NCI-H1694 treated with DMSO at 0.1 percent for 48 hours (cell line): ENCODE measurements at regions not wholly inside any gene's neighbourhood (a gene's known extent, or its start where the extent isn't known, plus 50 kb on each side); places are given as distances from the start of the nearest gene placed in this dataset.
"Not testable (repeated sequence)": the region's sequence is repeated elsewhere in the genome, so short reads cannot be mapped to it uniquely, and the experiment has no call there.

Experiments used
- DNase-seq: peaks from one replicate; lab custom pipeline; 2025; lab: John Stamatoyannopoulos, UW

GRCh38 chr7:108627476-108628051 lies 57.9 kb downstream of the DNAJB9 start:
- no peak for DNase-seq

DNA sequence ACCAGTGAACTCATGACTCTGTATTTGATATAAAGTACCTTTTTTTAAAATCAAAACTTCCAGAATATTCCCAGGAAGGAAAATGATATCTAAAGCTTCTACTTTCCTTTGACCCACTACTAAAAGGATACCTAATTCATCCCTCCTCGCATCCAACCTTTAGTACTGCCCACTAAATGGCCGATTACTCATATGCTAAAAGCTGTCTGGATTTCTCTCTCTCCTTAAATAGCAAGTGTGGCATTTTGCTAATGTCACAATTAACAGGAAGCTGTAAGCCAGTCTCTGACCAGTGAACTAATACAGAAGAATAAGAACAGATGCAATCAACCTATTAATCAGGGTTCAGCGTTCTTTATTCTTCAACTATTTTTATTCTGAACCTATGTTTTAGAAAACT lies 59.0 kb downstream of the DNAJB9 start:
- no peak for DNase-seq

- DNase-seq = peak; percentile 19
These were observed 60.2 kb downstream of the DNAJB9 start for GRCh38 chr7:108629651-108630400.

GRCh38 chr7:108634036-108634435 lies 64.4 kb downstream of the DNAJB9 start:
- peak; percentile 38 for DNase-seq

DNA sequence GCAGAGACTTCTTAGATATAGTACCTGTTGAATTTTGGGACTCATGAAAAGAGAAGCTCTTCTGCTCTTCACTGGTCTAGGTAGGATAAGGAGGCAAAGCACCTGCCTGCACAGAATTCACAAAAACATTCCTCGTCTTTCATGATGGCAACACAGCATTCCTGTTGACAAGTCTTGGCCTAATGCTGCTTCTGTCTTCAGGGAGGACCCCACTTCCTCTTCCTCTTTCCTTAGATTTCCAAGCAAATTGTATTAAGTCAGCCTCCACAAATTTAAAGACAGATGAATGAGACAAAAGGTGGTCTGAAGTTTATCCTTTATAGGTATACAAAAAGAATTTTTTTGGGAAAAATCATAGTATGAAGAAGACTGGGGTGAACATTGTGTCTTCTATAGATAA lies 64.9 kb downstream of the DNAJB9 start:
- DNase-seq = no peak

GRCh38 chr7:108637049-108637621 lies 67.5 kb downstream of the DNAJB9 start:
- no peak for DNase-seq

DNA sequence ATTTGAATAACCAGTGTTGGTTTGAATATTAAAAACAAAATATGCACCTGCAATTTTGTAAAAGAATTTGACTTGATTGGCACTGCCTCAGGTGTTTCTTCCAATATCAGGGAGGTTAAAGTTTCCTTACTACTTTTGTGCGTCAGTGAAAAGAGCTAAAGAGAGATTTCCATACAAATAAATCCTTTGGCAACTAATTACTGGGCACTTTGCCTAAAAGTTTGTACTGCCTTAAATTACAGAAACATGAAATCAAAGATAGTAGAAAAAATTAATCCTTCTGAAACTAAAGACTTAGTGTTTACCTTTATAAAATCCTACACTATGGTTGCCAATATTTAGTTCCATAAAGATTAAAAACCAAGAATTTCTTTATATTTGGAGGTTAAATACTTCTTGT lies 72.5 kb downstream of the DNAJB9 start:
- DNase-seq = no peak

- no peak for DNase-seq
These were observed 73.5 kb downstream of the DNAJB9 start for GRCh38 chr7:108643136-108643535.

DNA sequence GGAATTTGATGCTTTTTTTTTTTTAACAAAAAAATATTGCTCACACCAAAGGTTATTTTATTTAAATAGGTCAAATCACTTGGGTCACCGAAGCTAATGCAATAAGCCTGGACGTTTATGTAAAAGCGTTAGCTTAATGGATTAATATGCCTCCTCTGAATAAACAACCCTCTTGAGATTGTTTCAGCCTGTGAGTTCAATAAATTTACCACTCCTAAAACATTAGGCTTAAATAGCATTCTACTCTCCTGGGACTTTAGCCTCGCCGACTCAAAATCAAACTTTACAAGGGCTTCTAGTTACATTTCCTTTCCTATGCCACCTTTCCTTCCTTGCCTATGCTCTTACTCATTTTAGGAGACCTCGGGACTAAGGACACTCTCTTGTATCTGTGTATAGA lies 79.3 kb downstream of the DNAJB9 start:
- no peak for DNase-seq

DNA sequence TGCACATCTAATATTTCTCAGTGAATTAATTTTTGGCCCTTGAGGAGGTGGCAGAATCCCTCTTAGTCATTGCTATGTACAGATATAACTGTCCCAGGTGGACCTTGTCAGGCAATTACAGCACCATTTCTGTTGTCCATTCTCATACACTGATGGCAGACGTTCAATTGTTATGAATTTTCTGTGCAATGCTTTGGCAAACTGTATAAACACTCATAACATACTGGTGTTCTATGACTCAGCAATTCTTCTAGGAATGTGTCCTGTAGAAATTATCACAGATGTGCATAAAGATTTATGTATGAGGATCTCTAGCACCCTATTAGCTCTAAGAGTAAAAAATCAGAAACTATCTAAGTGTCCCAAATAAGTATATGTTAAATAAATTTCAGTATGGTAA lies 80.8 kb downstream of the DNAJB9 start:
- no peak for DNase-seq

- DNase-seq = no peak
These were observed 83.2 kb downstream of the DNAJB9 start for GRCh38 chr7:108652886-108653285.

GRCh38 chr7:108653526-108653925 lies 83.9 kb downstream of the DNAJB9 start:
- no peak for DNase-seq

DNA sequence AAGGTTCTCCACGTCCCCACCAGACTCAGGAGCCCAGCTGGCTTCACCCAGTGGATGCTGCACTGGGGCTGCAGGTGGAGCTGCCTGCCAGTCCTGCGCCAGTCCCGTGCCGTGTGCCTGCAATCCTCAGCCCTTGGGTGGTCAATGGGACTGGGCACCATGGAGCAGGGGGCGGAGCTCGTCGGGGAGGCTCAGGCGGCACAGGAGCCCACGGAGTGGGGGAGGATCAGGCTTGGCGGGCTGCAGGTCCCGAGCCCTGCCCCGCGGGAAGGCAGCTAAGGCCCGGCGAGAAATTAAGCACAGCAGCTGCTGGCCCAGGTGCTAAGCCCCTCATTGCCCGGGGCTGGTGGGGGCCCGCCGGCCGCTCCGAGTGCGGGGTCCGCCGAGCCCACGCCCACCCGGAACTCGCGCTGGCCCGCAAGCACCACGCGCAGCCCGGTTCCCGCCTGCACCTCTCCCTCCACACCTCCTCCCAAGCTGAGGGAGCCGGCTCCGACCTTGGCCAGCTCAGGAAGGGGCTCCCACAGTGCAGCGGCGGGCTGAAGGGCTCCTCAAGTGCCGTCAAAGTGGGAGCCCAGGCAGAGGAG lies 87.6 kb downstream of the DNAJB9 start:
- not testable (repeated sequence) for DNase-seq

DNA sequence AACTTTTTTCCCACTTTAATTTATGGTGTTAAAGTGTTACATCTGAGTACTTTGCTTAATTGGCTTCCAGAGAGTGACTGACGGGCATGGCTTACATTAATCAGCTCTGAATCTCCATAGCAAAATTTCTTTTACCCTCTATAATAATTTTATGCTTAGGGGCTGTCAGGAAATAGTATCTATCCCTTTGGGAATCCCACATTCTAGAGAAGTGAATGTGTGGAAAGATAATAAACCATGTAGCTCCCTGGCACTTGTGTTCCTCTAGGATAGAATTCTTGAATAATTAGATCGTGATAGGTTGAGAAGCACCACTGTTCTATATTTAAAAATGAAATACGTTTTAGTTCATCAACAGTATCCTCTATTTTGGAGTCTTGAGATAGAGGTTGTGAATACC lies 89.6 kb downstream of the DNAJB9 start:
- no peak for DNase-seq

DNA sequence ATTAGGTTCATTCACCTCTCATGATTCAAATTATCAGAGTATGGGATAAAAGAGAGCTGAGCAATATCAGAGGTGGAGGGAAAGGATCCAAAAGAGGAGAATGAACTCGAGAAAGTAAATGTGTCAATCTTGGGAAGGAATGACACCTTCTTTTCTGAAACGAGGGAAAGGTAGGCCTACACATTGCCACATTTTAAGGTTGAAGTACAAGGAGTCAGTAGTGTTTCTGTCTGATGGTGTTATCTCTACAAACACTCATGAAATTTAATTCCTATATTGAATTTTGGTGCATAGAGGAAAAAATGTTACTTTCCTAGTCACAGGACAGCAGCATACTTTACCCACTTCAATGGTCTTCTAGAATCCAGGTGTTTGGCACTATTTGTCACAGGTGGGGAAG lies 90.2 kb downstream of the DNAJB9 start:
- DNase-seq = no peak

- peak; percentile 42 for DNase-seq
These were observed 90.8 kb downstream of the DNAJB9 start for GRCh38 chr7:108660465-108660864.

- DNase-seq = no peak
These were observed 93.2 kb downstream of the DNAJB9 start for GRCh38 chr7:108662783-108663362.

- DNase-seq = no peak
These were observed 94.0 kb downstream of the DNAJB9 start for GRCh38 chr7:108663701-108664100.

DNA sequence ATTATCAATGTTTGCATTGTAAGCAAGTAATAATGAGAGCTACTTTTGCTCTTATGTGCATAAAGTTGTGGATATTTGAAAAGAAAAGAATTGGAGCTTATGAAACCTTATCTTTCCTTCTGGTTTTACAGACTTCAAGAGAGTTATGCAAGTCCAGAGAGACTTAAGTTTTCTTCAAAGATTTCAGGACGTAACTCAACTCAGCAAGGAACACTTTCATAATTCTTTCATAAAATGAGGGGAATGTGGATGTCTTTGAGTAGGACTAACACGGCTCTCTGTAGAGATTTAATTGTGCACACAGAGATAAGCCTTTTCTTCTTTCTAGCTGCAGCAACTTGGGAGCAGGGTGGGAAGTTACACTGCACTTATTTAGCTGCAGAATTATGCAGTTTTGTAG lies 97.5 kb downstream of the DNAJB9 start:
- DNase-seq = no peak

DNA sequence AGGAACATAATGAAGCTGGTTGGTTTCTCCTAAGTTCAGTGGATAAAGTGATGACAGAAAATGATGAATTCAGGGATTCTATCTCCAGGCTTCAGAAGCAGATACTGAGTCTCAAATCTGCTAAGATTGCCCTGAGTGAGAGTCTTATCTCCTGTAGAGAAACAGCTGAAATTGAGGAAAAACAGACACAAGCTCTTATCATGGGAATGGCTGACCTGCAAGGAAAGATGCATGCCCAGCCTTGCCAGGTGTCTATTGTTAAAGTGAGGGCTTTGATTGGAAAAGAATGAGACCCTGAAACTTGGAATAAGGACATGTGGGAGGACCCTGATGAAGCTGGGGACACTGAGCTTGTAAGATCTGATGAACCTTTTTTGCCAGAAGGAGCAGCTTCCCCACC lies 100.3 kb downstream of the DNAJB9 start:
- DNase-seq = no peak

DNA sequence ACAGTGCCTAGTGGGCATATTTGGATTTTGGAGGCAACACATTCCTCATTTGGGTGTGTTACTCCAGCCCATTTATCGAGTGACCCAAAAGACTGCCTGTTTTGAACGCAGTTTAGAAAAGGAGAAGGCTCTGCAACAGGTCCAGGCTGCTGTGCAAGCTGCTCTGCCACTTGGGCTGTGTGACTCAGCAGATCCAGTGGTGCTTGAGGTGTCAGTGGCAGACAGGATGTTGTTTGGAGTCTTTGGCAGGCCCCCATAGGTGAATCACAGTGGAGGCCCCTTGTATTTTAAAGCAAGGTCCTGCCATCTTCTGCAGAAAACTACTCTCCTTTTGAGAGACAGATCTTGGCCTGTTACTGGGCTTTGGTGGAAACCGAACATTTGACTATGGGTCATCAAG lies 104.0 kb downstream of the DNAJB9 start:
- DNase-seq = not testable (repeated sequence)

DNA sequence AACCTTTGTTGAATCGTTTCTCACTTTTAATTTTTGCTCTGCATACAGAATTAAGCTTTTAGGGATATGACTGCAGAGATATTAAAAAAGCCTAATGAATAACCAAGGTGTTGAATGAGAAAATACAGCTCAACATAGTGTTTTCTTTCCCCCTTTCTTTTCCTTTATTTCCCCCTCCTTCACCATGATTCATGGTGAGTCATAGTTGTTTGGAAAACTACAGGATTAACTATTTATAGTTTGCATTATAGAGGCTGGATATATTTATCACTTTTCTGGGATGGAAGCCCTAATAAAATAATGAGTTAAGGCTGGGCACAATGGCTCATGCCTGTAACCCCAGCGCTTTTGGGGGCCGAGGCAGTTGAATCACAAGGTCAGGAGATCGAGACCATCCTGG lies 115.0 kb downstream of the DNAJB9 start:
- DNase-seq = no peak

DNA sequence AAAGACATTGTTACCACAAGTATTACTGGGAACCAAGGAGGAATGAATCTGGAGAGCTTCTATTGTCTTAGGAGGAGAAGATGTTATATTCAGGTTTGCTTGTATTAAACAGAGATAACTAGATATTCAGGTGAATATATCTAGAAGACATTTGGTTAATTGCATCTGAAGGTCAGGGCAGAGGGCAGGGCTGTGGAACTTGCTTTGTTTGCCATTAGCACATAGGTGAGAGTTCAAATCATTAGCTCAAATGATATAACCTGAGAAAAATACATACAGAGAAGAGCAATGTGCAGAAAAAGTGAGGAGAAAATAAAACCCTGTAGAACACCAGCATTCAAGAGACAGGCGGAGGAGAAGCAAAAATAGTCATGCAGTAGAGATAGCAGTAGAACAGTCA lies 116.8 kb downstream of the DNAJB9 start:
- DNase-seq = no peak
